B cell (primary cell): ENCODE measurements at regions not wholly inside any gene's neighbourhood (a gene's known extent, or its start where the extent isn't known, plus 50 kb on each side); places are given as distances from the start of the nearest gene placed in this dataset.
"Not testable (repeated sequence)": the region's sequence is repeated elsewhere in the genome, so short reads cannot be mapped to it uniquely, and the experiment has no call there.

ENCODE experiments used
- ATAC-seq: fragments of 200-7000 bp; cut with Tn5 transposase; one replicate; pipeline ENCODE4 v1.10.0; 2021; ENCODE audit warnings: low read depth, mild to moderate bottlenecking, moderate number of reproducible peaks, moderate library complexity
- CTCF ChIA-PET: fragments of 350-600 bp; sonication (Branson Sonifier 250); formaldehyde crosslinking; loops from one replicate; lab custom pipeline; 2021; ENCODE audit warnings: antibody characterized with exemption, inconsistent platforms; lab: Charles Lee
- POLR2A ChIA-PET: fragments of 350-600 bp; sonication (Branson Sonifier 250); formaldehyde crosslinking; loops from one replicate; lab custom pipeline; 2021; ENCODE audit warnings: antibody characterized with exemption; lab: Charles Lee
- DNase-seq: peaks from one replicate; pipeline ENCODE4 v3.0.0; 2013
- H2AFZ ChIP-seq: 2 replicates; pipeline ENCODE4 v1.6.1; 2012; ENCODE audit warnings: mild to moderate bottlenecking, low read depth, low read length; ENCODE audit not compliant: insufficient read depth, poor library complexity, severe bottlenecking
- H3K27ac ChIP-seq, 2 donors: 1 replicate in 1 of 2; 2 replicates in 1 of 2; pipeline ENCODE4 v1.5.1; 2012 to 2013; ENCODE audit warnings: low read length in 2 of 2, mild to moderate bottlenecking in 2 of 2, moderate library complexity in 1 of 2
- H3K27me3 ChIP-seq, 4 experiments: fragments of 200-600 bp in 1 of 4; sonication (generic) in 1 of 4; replicated peaks in 1 of 4; 1 replicate in 2 of 4; 2 replicates in 2 of 4; pipeline versions ENCODE4 v1.6.1 to v1.7.0; 2013 to 2016; ENCODE audit warnings: low read length in 3 of 4, mild to moderate bottlenecking in 2 of 4, mixed read lengths in 1 of 4, moderate library complexity in 1 of 4; ENCODE audit not compliant: insufficient read depth in 4 of 4, control insufficient read depth in 3 of 4; ENCODE audit errors: control extremely low read depth in 1 of 4
- H3K36me3 ChIP-seq, 2 experiments: replicated peaks in 1 of 2; 1 replicate in 1 of 2; 2 replicates in 1 of 2; pipeline versions ENCODE4 v1.6.1 to v1.7.1; 2013; ENCODE audit warnings: low read length in 1 of 2; ENCODE audit not compliant: insufficient read depth in 2 of 2, control insufficient read depth in 1 of 2; ENCODE audit errors: control extremely low read depth in 1 of 2, extremely low read depth in 1 of 2
- H3K4me1 ChIP-seq, 2 donors: fragments of 200-600 bp in 1 of 2; sonication (generic) in 1 of 2; 1 replicate in 1 of 2; 2 replicates in 1 of 2; pipeline versions ENCODE4 v1.5.1 to v1.6.1; 2013 to 2017; ENCODE audit warnings: low read length in 2 of 2; ENCODE audit not compliant: control insufficient read depth in 2 of 2, insufficient read depth in 2 of 2
- H3K4me2 ChIP-seq: replicated peaks from 2 replicates; pipeline ENCODE3; 2012; ENCODE audit warnings: mild to moderate bottlenecking, low read depth, low read length; ENCODE audit not compliant: poor library complexity, severe bottlenecking
- H3K4me3 ChIP-seq, 5 experiments: fragments of 200-600 bp in 1 of 5; sonication (generic) in 1 of 5; 1 replicate in 3 of 5; 2 replicates in 2 of 5; pipeline versions ENCODE4 v1.5.1 to v1.7.0; 2011 to 2016; ENCODE audit warnings: low read length in 4 of 5, mild to moderate bottlenecking in 4 of 5, low read depth in 2 of 5, control low read depth in 1 of 5, moderate library complexity in 1 of 5; ENCODE audit not compliant: insufficient read depth in 1 of 5; ENCODE audit errors: control extremely low read depth in 1 of 5, extremely low read depth in 1 of 5
- H3K79me2 ChIP-seq: fragments of 200-600 bp; sonication (generic); one replicate; pipeline ENCODE4 v1.6.0; 2016; ENCODE audit warnings: low read length; ENCODE audit not compliant: control insufficient read depth, insufficient read depth
- H3K9ac ChIP-seq: fragments of 200-600 bp; sonication (generic); 2 replicates; pipeline ENCODE4 v1.6.1; 2017; ENCODE audit warnings: mild to moderate bottlenecking, low read length, moderate library complexity
- H3K9me3 ChIP-seq, 3 donors: one replicate each; pipeline versions ENCODE4 v1.6.1 to v1.7.1; 2013; ENCODE audit warnings: low read length in 2 of 3; ENCODE audit not compliant: control insufficient read depth in 2 of 3, insufficient read depth in 1 of 3; ENCODE audit errors: control extremely low read depth in 1 of 3
- H4K20me1 ChIP-seq: 2 replicates; pipeline ENCODE4 v1.6.0; 2012; ENCODE audit warnings: mild to moderate bottlenecking, low read length; ENCODE audit not compliant: insufficient read depth, control insufficient read depth, poor library complexity, severe bottlenecking
- H3K27ac Mint-ChIP-seq: one replicate; pipeline ENCODE4 v1.8.0; 2021; ENCODE audit warnings: mixed read lengths
- H3K27me3 Mint-ChIP-seq: one replicate; pipeline ENCODE4 v1.8.0; 2021; ENCODE audit warnings: mixed read lengths
- H3K4me1 Mint-ChIP-seq: one replicate; pipeline ENCODE4 v1.8.0; 2021; ENCODE audit warnings: mixed read lengths
- H3K4me3 Mint-ChIP-seq: one replicate; pipeline ENCODE4 v1.8.0; 2021; ENCODE audit warnings: mixed read lengths
- H3K9me3 Mint-ChIP-seq: one replicate; pipeline ENCODE4 v1.8.0; 2022; ENCODE audit warnings: mixed read lengths; ENCODE audit not compliant: insufficient read depth
- CTCF ChIP-seq: fragments of 200-600 bp; IDR thresholded peaks from one replicate; pipeline ENCODE4 v1.8.0; 2022; ENCODE audit warnings: antibody characterized with exemption, mild to moderate bottlenecking
- EZH2 ChIP-seq: IDR thresholded peaks from 2 replicates; pipeline ENCODE4 v1.6.1; 2012; ENCODE audit warnings: borderline replicate concordance, low read depth, mild to moderate bottlenecking, moderate library complexity, low read length; ENCODE audit not compliant: insufficient read depth, poor library complexity, severe bottlenecking
- WGBS: methylation state at CpG from one replicate; pipeline ENCODE4 v1.1.5; 2013; ENCODE audit warnings: missing lambda C conversion rate; ENCODE audit not compliant: insufficient coverage; 5-methylcytosine and 5-hydroxymethylcytosine counted together
- intact Hi-C: fragments of 100-400 bp; cut with micrococcal nuclease; formaldehyde crosslinking; loops from one replicate; pipeline ENCODE4 v1.10.0; 2022

GRCh38 chr19:28433166-28433565 is 779.8 kb downstream of the UQCRFS1 start:
- H3K9ac ChIP-seq, H2AFZ ChIP-seq, intact Hi-C loops, H3K4me3 ChIP-seq, H3K4me1 ChIP-seq, H3K27ac Mint-ChIP-seq, H3K27me3 Mint-ChIP-seq, H3K36me3 ChIP-seq, H3K27me3 ChIP-seq, ATAC-seq, H3K4me1 Mint-ChIP-seq, H4K20me1 ChIP-seq, CTCF ChIA-PET, POLR2A ChIA-PET, H3K27ac ChIP-seq, H3K4me3 Mint-ChIP-seq, H3K79me2 ChIP-seq, DNase-seq, H3K4me2 ChIP-seq: not testable (repeated sequence)
- WGBS, result no CpG with 5 or more reads among the region's 4 CpGs
- peaks cover 13% of the 10 kb centered on the region for H3K9me3 Mint-ChIP-seq
- peaks cover 0 to 23% (median 0%) of the 10 kb centered on the region in 3 donors for H3K9me3 ChIP-seq

GRCh38 chr19:28430214-28430613 is 782.7 kb downstream of the UQCRFS1 start:
- TF ChIP-seq EZH2 (no peak), CTCF (no peak)
- no peak overlapping the region for H3K4me2 ChIP-seq
- Mint-ChIP-seq H3K9me3 (peaks cover 16% of the 10 kb centered on the region), H3K27ac (no peak overlapping the region), H3K4me1 (peaks cover 5% of the 10 kb centered on the region), H3K4me3 (no peak overlapping the region), H3K27me3 (no peaks in the 10 kb centered on the region)
- intact Hi-C loops, result no loop called here
- H2AFZ ChIP-seq, result no peak overlapping the region
- no peaks in the 10 kb centered on the region for H3K79me2 ChIP-seq
- H3K36me3 ChIP-seq, result no peaks in the 10 kb centered on the region
- no peak overlapping the region for H3K9ac ChIP-seq
- no peaks in the 10 kb centered on the region for H4K20me1 ChIP-seq
- peaks cover 0 to 19% (median 0%) of the 10 kb centered on the region in 3 donors for H3K9me3 ChIP-seq
- H3K27me3 ChIP-seq, result no peaks in the 10 kb centered on the region
- ChIA-PET POLR2A (no interaction called here), CTCF (no interaction called here)
- H3K4me3 ChIP-seq, result no peak overlapping the region
- H3K4me1 ChIP-seq, result peaks cover 0 to 5% of the 10 kb centered on the region in 2 donors
- DNase-seq (no peak), ATAC-seq (no peak)
- 100% methylated on average over 1 of the region's 2 CpGs for WGBS
- no peak overlapping the region for H3K27ac ChIP-seq
